ENCODE measurements at regions not wholly inside any gene's neighbourhood (a gene's known extent, or its start where the extent isn't known, plus 50 kb on each side); places are given as distances from the start of the nearest gene placed in this dataset.

DNA sequence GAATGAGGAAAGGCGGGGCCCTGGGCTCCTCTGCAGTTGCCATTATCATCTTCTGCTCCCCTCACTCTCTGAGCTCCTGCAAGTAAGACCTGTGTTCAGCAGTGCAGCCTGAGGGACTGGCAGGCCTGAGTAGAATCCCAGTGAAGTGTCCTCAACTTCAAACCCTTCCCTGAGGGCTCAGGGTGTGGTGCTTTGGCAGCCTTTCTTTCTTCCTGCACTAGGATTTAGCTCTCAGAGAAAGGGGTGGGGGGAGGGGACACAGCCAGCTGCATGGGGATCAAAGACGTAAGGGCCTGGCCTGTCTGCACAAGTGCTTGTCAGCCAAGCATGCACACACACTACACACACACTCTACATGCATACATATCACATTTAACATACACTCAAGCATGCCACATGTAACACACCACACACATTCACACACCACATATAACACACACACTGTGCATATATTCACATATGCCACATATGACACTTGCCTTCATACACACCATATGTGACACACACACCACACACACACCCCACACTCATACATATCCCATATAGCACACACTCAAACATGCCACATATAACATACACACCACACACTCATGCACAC, 223.4 kb upstream of the RPL34 start:
- H3K27me3 ChIP-seq (ENCODE audit: insufficient read depth, low read length) = no peaks in the 10 kb centered on the region
- no peaks in the 10 kb centered on the region for H3K4me1 ChIP-seq (ENCODE audit: insufficient read depth, low read length)
- no peaks in the 10 kb centered on the region for H3K9me3 ChIP-seq (ENCODE audit: insufficient read depth, low read depth, low read length)
- no peak overlapping the region for H3K27ac ChIP-seq (ENCODE audit: low read length)
- H3K36me3 ChIP-seq (ENCODE audit: insufficient read depth, low read depth, low read length) = no peaks in the 10 kb centered on the region
- no peak overlapping the region for H3K4me3 ChIP-seq (ENCODE audit: low read length)
- H3K9ac ChIP-seq (ENCODE audit: low read depth, low read length) = no peak overlapping the region

DNA sequence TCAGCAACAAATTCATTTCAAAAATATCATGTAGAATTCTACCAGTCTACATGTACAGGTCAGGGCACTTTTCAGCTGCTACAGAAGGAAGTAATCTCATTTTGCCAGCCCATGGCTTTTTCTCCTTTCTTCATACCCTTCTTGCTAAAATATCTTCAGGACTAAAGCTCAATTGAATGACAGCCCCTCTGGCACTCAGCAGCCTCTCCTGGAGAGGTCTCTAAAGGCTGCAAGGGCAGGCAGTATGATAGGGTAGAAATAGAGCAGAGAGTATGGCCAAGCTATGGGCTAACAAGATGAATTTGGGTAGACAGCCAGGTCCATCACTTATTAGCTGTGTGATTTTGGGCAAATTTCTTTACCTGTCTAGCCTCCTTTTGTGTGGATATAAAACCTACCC, 224.6 kb upstream of the RPL34 start:
- H3K27me3 ChIP-seq (ENCODE audit: insufficient read depth, low read length) = no peaks in the 10 kb centered on the region
- H3K4me1 ChIP-seq (ENCODE audit: insufficient read depth, low read length) = no peaks in the 10 kb centered on the region
- no peaks in the 10 kb centered on the region for H3K9me3 ChIP-seq (ENCODE audit: insufficient read depth, low read depth, low read length)
- no peak overlapping the region for H3K27ac ChIP-seq (ENCODE audit: low read length)
- no peak overlapping the region for H3K9ac ChIP-seq (ENCODE audit: low read depth, low read length)
- H3K36me3 ChIP-seq (ENCODE audit: insufficient read depth, low read depth, low read length) = no peaks in the 10 kb centered on the region
- no peak overlapping the region for H3K4me3 ChIP-seq (ENCODE audit: low read length)

DNA sequence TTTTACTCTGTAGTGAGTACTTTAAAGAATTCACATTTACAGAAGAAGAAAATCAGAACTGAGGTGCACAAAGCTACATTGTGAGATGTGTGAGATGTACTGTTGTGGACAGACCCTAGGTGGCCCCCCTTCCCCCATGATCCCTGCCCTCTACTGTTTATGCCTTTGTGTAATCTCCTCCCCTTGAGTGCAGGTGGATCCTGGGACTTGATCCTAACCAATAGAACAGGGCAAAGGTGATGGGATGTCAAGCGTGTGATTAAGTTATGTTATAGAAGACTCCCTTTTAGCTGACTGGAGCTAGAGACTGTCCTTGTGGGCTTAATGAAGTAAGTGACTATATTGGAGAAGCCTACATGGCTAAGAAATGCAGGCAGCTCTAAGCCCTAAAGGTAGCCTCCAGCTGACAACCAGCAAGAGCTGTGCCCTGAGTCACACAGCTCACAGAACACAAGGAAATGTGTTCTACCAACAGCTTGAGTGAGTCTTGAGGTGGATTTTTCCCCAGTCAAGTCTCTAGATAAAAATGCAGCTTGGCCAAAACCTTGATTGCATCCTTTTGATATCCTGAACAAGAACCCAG, 225.2 kb upstream of the LEF1 start:
- Histone ChIP-seq H3K36me3 (ENCODE audit: insufficient read depth, low read depth, low read length) (no peaks in the 10 kb centered on the region), H3K27ac (ENCODE audit: low read length) (no peak overlapping the region), H3K27me3 (ENCODE audit: insufficient read depth, low read length) (no peaks in the 10 kb centered on the region), H3K9me3 (ENCODE audit: insufficient read depth, low read depth, low read length) (no peaks in the 10 kb centered on the region), H3K9ac (ENCODE audit: low read depth, low read length) (no peak overlapping the region), H3K4me1 (ENCODE audit: insufficient read depth, low read length) (no peaks in the 10 kb centered on the region), H3K4me3 (ENCODE audit: low read length) (no peak overlapping the region)

DNA sequence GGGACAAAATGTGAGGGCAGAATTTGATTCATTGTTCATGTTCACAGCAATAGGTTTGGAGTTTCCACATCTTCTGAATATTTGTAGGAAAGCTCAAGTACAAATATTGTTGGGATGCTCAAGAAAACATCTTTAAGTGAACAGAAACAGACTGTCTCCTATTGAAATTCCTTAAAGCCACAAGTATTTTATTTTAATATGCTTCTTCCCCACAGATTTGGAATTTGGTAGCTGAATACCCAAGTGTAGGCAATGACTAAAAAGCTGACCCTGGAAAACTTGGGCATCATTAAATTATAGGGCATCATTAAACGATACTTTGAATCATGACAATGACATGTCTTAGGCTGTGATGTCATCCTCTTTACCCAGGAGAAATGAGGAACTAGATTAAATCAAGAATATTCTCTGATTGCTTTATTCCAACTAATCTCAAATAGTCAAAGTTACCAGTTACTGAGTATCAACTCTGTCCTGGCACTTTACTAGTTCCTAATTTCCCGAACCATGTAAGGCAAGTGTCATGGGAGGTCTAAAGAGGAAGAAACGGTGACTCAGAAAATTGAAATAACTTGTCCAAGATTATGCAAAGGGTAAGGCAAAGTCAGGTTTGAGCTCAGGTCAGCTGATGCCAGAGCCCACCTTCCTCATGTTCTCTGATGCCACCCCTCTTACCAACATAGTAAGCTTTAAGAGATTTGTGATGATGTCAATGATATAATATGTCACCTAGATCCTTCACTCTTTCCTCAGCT, 223.1 kb upstream of the LEF1 start:
- no peaks in the 10 kb centered on the region for H3K27me3 ChIP-seq (ENCODE audit: insufficient read depth, low read length)
- no peaks in the 10 kb centered on the region for H3K9me3 ChIP-seq (ENCODE audit: insufficient read depth, low read depth, low read length)
- no peak overlapping the region for H3K9ac ChIP-seq (ENCODE audit: low read depth, low read length)
- no peak overlapping the region for H3K4me3 ChIP-seq (ENCODE audit: low read length)
- no peak overlapping the region for H3K27ac ChIP-seq (ENCODE audit: low read length)
- H3K4me1 ChIP-seq (ENCODE audit: insufficient read depth, low read length) = no peaks in the 10 kb centered on the region
- no peaks in the 10 kb centered on the region for H3K36me3 ChIP-seq (ENCODE audit: insufficient read depth, low read depth, low read length)

DNA sequence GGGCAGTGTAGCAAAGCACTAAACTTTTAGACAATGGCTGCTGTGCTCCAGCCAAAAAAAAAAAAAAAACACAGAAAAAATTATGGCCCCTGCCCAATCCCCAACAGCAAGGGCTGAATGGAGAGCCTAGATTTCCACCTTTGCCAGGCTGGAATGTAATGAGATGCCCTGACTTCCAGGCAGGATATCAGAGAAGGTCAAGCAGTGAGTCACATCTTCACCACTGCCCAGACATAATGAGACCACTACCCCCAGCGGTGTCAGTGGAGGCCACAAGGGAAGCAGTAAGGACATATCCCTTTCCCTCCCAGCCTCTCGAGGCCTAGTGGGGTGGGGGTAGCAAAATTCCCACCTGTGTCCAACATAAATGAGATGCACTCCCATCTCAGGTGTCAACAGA, 216.3 kb upstream of the LEF1 start:
- no peak overlapping the region for H3K27ac ChIP-seq (ENCODE audit: low read length)
- H3K4me1 ChIP-seq (ENCODE audit: insufficient read depth, low read length) = no peaks in the 10 kb centered on the region
- no peak overlapping the region for H3K9ac ChIP-seq (ENCODE audit: low read depth, low read length)

DNA sequence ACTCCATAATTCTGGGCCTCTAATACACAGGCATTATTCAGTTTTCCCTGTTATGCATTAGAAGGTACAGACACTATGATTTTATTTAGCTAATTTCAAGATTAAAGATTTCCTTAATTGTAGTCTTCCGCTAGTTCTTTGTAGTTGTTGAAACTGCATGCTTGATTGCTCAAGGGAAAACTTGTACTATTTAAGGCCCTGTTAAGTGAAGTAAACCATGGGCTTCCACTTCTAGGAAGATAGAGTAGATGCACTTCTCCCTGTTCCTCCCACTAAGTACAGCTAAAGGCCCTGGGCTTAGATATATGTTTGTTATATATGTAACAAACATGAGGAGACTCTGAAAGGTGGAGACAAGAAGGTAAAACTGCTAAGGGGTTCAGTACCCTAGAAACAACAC, 215.8 kb upstream of the LEF1 start:
- no peaks in the 10 kb centered on the region for H3K36me3 ChIP-seq (ENCODE audit: insufficient read depth, low read depth, low read length)
- H3K27ac ChIP-seq (ENCODE audit: low read length) = no peak overlapping the region
- H3K9ac ChIP-seq (ENCODE audit: low read depth, low read length) = no peak overlapping the region
- H3K9me3 ChIP-seq (ENCODE audit: insufficient read depth, low read depth, low read length) = no peaks in the 10 kb centered on the region
- 0 out of 2 replicates have a peak, but pooled peaks cover 3% of the 10 kb centered on the region for H3K4me1 ChIP-seq (ENCODE audit: insufficient read depth, low read length)
- H3K27me3 ChIP-seq (ENCODE audit: insufficient read depth, low read length) = no peaks in the 10 kb centered on the region
- no peak overlapping the region for H3K4me3 ChIP-seq (ENCODE audit: low read length)

More for the DNA sequence above, 216.3 kb upstream of the LEF1 start:
- Histone ChIP-seq H3K36me3 (ENCODE audit: insufficient read depth, low read depth, low read length) (no peaks in the 10 kb centered on the region), H3K4me3 (ENCODE audit: low read length) (no peak overlapping the region), H3K9me3 (ENCODE audit: insufficient read depth, low read depth, low read length) (no peaks in the 10 kb centered on the region), H3K27me3 (ENCODE audit: insufficient read depth, low read length) (no peaks in the 10 kb centered on the region)

DNA sequence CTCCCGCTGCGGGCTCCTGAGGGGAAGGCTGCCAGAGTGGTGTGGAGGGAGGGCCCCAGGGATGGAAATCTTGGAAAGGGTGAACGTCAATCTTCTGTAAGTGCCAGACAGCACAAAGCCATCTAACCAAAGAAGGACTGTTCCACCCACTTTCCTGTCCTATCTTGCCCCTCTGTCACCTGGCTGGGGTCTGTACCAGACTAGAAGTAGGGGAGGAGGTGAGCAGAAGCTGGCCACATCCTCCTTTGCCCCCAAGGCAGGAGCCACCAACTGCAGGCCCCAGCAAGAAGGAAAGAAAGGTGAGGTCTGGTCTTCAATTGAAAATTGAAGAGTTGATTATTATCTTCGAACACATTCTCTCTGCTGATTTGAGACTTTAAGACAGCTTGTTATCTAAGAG, 214.4 kb upstream of the LEF1 start:
- H3K9me3 ChIP-seq (ENCODE audit: insufficient read depth, low read depth, low read length) = no peaks in the 10 kb centered on the region
- H3K27ac ChIP-seq (ENCODE audit: low read length) = no peak overlapping the region
- no peak overlapping the region for H3K9ac ChIP-seq (ENCODE audit: low read depth, low read length)
- no peak overlapping the region for H3K4me3 ChIP-seq (ENCODE audit: low read length)
- 0 out of 2 replicates have a peak, but pooled peaks cover 4% of the 10 kb centered on the region for H3K4me1 ChIP-seq (ENCODE audit: insufficient read depth, low read length)
- H3K27me3 ChIP-seq (ENCODE audit: insufficient read depth, low read length) = no peaks in the 10 kb centered on the region
- H3K36me3 ChIP-seq (ENCODE audit: insufficient read depth, low read depth, low read length) = no peaks in the 10 kb centered on the region

DNA sequence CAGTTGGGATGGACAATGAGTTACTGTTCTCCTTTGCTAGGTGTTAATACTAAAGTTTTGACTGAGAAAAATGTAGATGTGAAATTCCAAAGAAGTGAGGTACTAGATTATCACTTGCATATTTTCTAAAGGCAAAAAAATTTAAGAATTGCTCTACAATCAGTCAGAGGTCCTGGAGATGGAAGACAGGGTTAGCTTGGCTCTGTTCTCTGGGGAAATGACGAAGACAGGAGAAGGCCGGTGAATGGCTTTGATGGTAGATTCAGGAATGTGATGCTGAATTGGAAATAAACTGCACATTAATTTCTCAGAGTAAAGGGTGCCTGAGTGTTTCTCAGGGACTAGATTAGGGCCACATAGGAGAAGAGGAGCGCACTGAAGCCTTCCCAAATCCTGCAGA, 214.0 kb upstream of the LEF1 start:
- Histone ChIP-seq H3K4me3 (ENCODE audit: low read length) (no peak overlapping the region), H3K4me1 (ENCODE audit: insufficient read depth, low read length) (0 out of 2 replicates have a peak, but pooled peaks cover 4% of the 10 kb centered on the region), H3K9ac (ENCODE audit: low read depth, low read length) (no peak overlapping the region), H3K9me3 (ENCODE audit: insufficient read depth, low read depth, low read length) (no peaks in the 10 kb centered on the region), H3K36me3 (ENCODE audit: insufficient read depth, low read depth, low read length) (no peaks in the 10 kb centered on the region), H3K27me3 (ENCODE audit: insufficient read depth, low read length) (no peaks in the 10 kb centered on the region), H3K27ac (ENCODE audit: low read length) (no peak overlapping the region)

DNA sequence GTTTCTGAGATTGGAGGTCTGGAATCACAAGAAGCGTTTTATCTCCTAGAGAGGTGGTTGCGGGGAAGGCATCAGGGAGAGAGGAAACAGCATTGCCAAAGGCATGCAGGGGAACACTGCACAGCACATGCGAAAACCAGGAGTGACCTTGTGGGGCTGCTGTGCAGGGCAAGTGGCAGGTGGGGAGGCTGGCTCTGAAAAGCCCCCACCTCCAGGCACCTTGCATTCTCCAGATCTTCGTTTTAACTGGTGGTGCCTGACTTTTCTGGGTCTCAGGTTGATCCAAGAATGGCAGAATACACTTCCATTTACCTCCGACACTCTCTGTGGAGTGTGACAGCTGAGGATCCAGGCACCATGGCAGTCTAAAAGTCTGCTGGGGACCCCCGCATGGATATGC, 209.4 kb upstream of the LEF1 start:
- no peak overlapping the region for H3K27ac ChIP-seq (ENCODE audit: low read length)

DNA sequence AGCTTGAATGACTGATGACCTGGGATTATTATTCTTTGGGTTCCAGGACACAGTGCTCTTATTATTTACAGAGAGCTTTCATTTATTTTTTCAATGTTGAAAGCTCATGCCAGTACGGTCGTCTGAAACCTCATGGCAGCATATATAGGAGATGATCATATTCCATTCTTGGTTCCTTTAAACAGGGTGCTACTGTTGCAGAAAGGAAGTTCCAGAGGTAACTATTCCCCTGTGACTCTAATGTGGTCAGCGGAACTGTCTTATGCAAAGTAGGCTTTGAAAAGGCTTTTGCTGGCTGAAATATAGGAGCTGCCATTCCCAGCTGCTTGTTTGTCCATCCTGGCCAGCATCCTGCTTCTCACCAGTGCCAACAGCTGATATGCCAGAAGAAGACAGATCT, 208.3 kb upstream of the LEF1 start:
- Histone ChIP-seq H3K4me3 (ENCODE audit: low read length) (no peak overlapping the region), H3K9me3 (ENCODE audit: insufficient read depth, low read depth, low read length) (no peaks in the 10 kb centered on the region), H3K27me3 (ENCODE audit: insufficient read depth, low read length) (no peaks in the 10 kb centered on the region), H3K36me3 (ENCODE audit: insufficient read depth, low read depth, low read length) (no peaks in the 10 kb centered on the region), H3K9ac (ENCODE audit: low read depth, low read length) (no peak overlapping the region), H3K4me1 (ENCODE audit: insufficient read depth, low read length) (0 out of 2 replicates have a peak, but pooled peaks cover 4% of the 10 kb centered on the region), H3K27ac (ENCODE audit: low read length) (no peak overlapping the region)

More for the DNA sequence above, 209.4 kb upstream of the LEF1 start:
- Histone ChIP-seq H3K9me3 (ENCODE audit: insufficient read depth, low read depth, low read length) (no peaks in the 10 kb centered on the region), H3K4me3 (ENCODE audit: low read length) (no peak overlapping the region), H3K4me1 (ENCODE audit: insufficient read depth, low read length) (0 out of 2 replicates have a peak, but pooled peaks cover 4% of the 10 kb centered on the region), H3K36me3 (ENCODE audit: insufficient read depth, low read depth, low read length) (no peaks in the 10 kb centered on the region), H3K27me3 (ENCODE audit: insufficient read depth, low read length) (no peaks in the 10 kb centered on the region), H3K9ac (ENCODE audit: low read depth, low read length) (no peak overlapping the region)

DNA sequence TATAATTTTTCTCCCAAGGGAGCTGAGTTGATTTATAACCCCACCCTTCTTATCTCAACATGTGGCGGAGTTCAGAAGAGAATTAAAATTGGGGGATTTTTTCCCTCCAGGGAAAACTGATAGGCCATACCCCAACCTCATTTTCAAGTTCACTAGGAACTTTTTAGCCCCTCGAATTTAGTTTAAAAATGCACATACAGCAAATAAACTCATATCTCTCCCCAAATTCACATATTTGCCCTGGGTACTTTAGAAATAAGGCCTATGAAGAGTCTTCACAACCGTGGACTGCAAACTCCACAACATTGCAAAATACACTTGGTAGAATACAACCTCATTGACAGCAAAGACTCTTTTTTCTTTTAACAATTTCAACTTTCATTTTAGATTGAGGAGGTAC, 206.7 kb upstream of the LEF1 start:
- Histone ChIP-seq H3K36me3 (ENCODE audit: insufficient read depth, low read depth, low read length) (no peaks in the 10 kb centered on the region), H3K27me3 (ENCODE audit: insufficient read depth, low read length) (no peaks in the 10 kb centered on the region), H3K4me3 (ENCODE audit: low read length) (no peak overlapping the region), H3K9ac (ENCODE audit: low read depth, low read length) (no peak overlapping the region), H3K9me3 (ENCODE audit: insufficient read depth, low read depth, low read length) (no peaks in the 10 kb centered on the region), H3K4me1 (ENCODE audit: insufficient read depth, low read length) (0 out of 2 replicates have a peak, but pooled peaks cover 4% of the 10 kb centered on the region), H3K27ac (ENCODE audit: low read length) (no peak overlapping the region)

DNA sequence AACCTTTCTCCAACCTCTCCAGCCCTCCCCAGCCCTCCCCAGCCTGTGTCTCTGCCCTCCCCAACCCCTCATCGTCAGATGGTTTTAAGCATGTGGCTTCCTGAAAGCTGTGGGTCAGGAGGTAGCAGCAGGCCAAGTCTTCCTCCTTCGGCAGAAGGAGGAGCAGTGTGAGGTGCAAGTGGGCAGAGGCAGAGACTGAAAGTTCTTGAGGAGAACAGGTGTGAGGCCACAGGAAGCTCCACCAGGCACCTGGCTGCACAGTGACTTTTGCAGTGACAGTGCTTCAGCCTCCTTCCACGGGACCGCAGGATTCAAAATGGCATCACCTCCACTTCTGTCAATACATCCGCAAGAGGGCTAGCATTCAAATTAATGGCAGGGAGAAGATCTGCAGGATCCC, 203.9 kb upstream of the LEF1 start:
- Histone ChIP-seq H3K4me3 (ENCODE audit: low read length) (no peak overlapping the region), H3K27me3 (ENCODE audit: insufficient read depth, low read length) (no peaks in the 10 kb centered on the region), H3K36me3 (ENCODE audit: insufficient read depth, low read depth, low read length) (no peaks in the 10 kb centered on the region), H3K9ac (ENCODE audit: low read depth, low read length) (no peak overlapping the region), H3K4me1 (ENCODE audit: insufficient read depth, low read length) (no peaks in the 10 kb centered on the region), H3K27ac (ENCODE audit: low read length) (no peak overlapping the region), H3K9me3 (ENCODE audit: insufficient read depth, low read depth, low read length) (no peaks in the 10 kb centered on the region)

All from iPS-20b (cell line).